Activated CD4-positive, alpha-beta T cell treated with anti-CD3 and anti-CD28 coated beads, Interleukin-2, amount 10 ng/mL, durations not matched to agents 7 days and 5 days (primary cell): ENCODE measurements at regions not wholly inside any gene's neighbourhood (a gene's known extent, or its start where the extent isn't known, plus 50 kb on each side); places are given as distances from the start of the nearest gene placed in this dataset.
A peak's percentile ranks its signal among the peaks of the same experiment; 100 is the strongest.

Experiments
- CTCF ChIA-PET: fragments of 350-600 bp; sonication (Branson Sonifier 250); formaldehyde crosslinking; loops from one replicate; lab custom pipeline; 2021; ENCODE audit warnings: antibody characterized with exemption; lab: Charles Lee
- POLR2A ChIA-PET: fragments of 350-600 bp; sonication (Branson Sonifier 250); formaldehyde crosslinking; loops from one replicate; lab custom pipeline; 2021; ENCODE audit warnings: antibody characterized with exemption; lab: Charles Lee
- DNase-seq: peaks from one replicate; pipeline ENCODE4 v3.0.0-alpha.2; 2020
- H3K27ac Mint-ChIP-seq: one replicate; pipeline ENCODE4 v1.8.0; 2021; ENCODE audit warnings: mild to moderate bottlenecking, moderate library complexity, mixed read lengths
- H3K27me3 Mint-ChIP-seq: one replicate; pipeline ENCODE4 v1.8.0; 2021; ENCODE audit warnings: mixed read lengths
- H3K36me3 Mint-ChIP-seq: one replicate; pipeline ENCODE4 v1.8.0; 2021; ENCODE audit warnings: low read depth, mixed read lengths
- H3K4me1 Mint-ChIP-seq: one replicate; pipeline ENCODE4 v1.8.0; 2021; ENCODE audit warnings: mixed read lengths
- H3K4me3 Mint-ChIP-seq: one replicate; pipeline ENCODE4 v1.8.0; 2021; ENCODE audit warnings: mild to moderate bottlenecking, moderate library complexity, mixed read lengths
- H3K9me3 Mint-ChIP-seq: one replicate; pipeline ENCODE4 v1.8.0; 2021; ENCODE audit warnings: mixed read lengths

DNA sequence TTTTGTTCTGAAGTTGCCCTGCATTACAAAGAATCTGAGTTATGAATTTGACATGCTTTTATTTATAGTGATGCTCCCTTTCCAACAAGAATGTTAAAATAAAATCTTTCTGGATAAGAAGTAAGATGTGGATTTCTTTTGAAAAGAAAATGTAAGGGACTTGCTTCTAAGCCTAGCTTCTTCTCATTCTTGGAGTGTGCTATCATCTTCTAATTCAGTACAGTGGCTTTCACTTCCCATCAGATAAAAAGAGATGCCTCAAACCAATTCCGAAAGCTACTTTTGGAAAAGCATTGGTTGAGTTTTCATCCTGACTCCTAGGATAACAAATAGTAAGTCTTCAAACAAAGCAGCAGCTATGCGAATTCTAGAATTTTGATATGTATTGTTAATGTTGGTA lies 197.0 kb upstream of the ZPLD1 start:
- DNase-seq = no peak
- H3K27me3 Mint-ChIP-seq = peaks cover 23% of the 10 kb centered on the region
- POLR2A ChIA-PET = no interaction called here
- no peaks in the 10 kb centered on the region for H3K9me3 Mint-ChIP-seq
- no peak overlapping the region for H3K27ac Mint-ChIP-seq
- H3K36me3 Mint-ChIP-seq = no peaks in the 10 kb centered on the region
- no peaks in the 10 kb centered on the region for H3K4me1 Mint-ChIP-seq
- no peak overlapping the region for H3K4me3 Mint-ChIP-seq
- CTCF ChIA-PET = interaction anchor here (2.6 kb wide), 1 partner anchor 9 kb away, joined by 10 read pairs; no protein-coding TSS in a partner anchor

DNA sequence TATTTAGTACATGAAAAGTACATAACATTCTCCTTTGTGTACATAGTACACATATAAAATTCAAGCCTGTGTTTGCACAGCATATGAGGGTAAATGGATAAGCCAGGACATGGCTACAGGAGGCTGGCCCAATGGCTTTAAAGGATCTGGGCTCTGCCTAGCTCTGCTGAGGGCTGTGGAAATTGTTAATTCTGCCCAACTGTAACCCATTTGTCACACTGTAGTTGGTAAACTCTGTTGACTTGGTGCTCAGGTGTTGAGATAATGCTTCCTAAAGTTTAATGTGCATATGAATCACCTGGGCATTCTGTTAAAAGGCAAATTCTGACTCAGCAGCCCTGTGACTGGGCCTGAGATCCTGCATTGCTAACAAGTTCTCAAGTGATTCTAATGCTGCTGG lies 196.5 kb upstream of the ZPLD1 start:
- ChIA-PET POLR2A (no interaction called here), CTCF (interaction anchor here (2.6 kb wide), 1 partner anchor 9 kb away, joined by 10 read pairs; no protein-coding TSS in a partner anchor)
- H3K4me1 Mint-ChIP-seq = no peaks in the 10 kb centered on the region
- H3K27me3 Mint-ChIP-seq = peaks cover 21% of the 10 kb centered on the region
- no peak for DNase-seq
- no peaks in the 10 kb centered on the region for H3K9me3 Mint-ChIP-seq
- no peaks in the 10 kb centered on the region for H3K36me3 Mint-ChIP-seq
- no peak overlapping the region for H3K4me3 Mint-ChIP-seq
- no peak overlapping the region for H3K27ac Mint-ChIP-seq

- Mint-ChIP-seq H3K36me3 (no peaks in the 10 kb centered on the region), H3K9me3 (no peaks in the 10 kb centered on the region), H3K4me1 (no peaks in the 10 kb centered on the region), H3K4me3 (no peak overlapping the region), H3K27me3 (peaks cover 8% of the 10 kb centered on the region), H3K27ac (no peak overlapping the region)
- POLR2A ChIA-PET = no interaction called here
- no peak for DNase-seq
- CTCF ChIA-PET = no interaction called here
Observed at GRCh38 chr3:102240720-102241119, 194.1 kb upstream of the ZPLD1 start.

- H3K36me3 Mint-ChIP-seq = no peaks in the 10 kb centered on the region
- peaks cover 18% of the 10 kb centered on the region for H3K27me3 Mint-ChIP-seq
- no peak overlapping the region for H3K4me3 Mint-ChIP-seq
- no peaks in the 10 kb centered on the region for H3K4me1 Mint-ChIP-seq
- no peak for DNase-seq
- ChIA-PET POLR2A (no interaction called here), CTCF (no interaction called here)
- H3K9me3 Mint-ChIP-seq = no peaks in the 10 kb centered on the region
- no peak overlapping the region for H3K27ac Mint-ChIP-seq
Observed at GRCh38 chr3:102248981-102249705, 185.7 kb upstream of the ZPLD1 start.

GRCh38 chr3:102255736-102256135 lies 179.1 kb upstream of the ZPLD1 start:
- Mint-ChIP-seq H3K27me3 (peaks cover 24% of the 10 kb centered on the region), H3K4me1 (no peaks in the 10 kb centered on the region), H3K4me3 (no peak overlapping the region), H3K36me3 (no peaks in the 10 kb centered on the region), H3K9me3 (no peaks in the 10 kb centered on the region), H3K27ac (no peak overlapping the region)
- CTCF ChIA-PET = no interaction called here
- no peak for DNase-seq
- POLR2A ChIA-PET = no interaction called here

DNA sequence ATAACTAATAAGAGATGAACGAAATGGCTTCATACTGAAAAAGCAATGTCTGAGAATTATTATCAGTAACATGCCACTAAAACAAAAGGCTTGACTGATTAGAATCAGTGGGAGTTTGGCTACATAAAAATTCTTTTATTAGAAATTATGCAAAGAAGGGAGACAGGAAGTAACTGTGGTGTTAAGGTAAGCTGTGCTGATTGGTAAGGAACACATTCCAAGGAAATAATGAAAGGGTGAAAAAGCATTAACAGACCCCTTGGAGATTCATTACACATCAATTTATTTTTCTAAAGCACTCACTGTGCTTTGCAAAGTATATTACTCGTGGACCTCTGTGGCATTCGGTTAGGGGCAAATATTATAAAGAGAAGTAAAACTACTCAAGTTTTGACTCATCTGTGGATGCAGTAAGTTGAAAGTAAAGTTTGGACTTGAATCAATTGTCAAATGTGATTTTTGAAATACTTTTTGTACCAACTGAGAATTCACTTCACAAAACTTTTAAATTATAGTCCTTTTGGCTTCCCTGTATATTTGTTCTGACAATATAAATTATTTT lies 176.1 kb upstream of the ZPLD1 start:
- POLR2A ChIA-PET = no interaction called here

GRCh38 chr3:102259663-102260062 lies 175.2 kb upstream of the ZPLD1 start:
- H3K4me3 Mint-ChIP-seq = no peak overlapping the region

More for the DNA sequence above, 176.1 kb upstream of the ZPLD1 start:
- Mint-ChIP-seq H3K9me3 (no peaks in the 10 kb centered on the region), H3K27ac (no peak overlapping the region), H3K36me3 (no peaks in the 10 kb centered on the region), H3K27me3 (peaks cover 13% of the 10 kb centered on the region), H3K4me1 (no peaks in the 10 kb centered on the region), H3K4me3 (no peak overlapping the region)
- no peak for DNase-seq
- CTCF ChIA-PET = no interaction called here

GRCh38 chr3:102265720-102266119 lies 169.1 kb upstream of the ZPLD1 start:
- no peaks in the 10 kb centered on the region for H3K36me3 Mint-ChIP-seq
- ChIA-PET POLR2A (no interaction called here), CTCF (no interaction called here)

More at GRCh38 chr3:102259663-102260062, 175.2 kb upstream of the ZPLD1 start:
- Mint-ChIP-seq H3K9me3 (no peaks in the 10 kb centered on the region), H3K27ac (no peak overlapping the region), H3K27me3 (peaks cover 13% of the 10 kb centered on the region), H3K36me3 (no peaks in the 10 kb centered on the region), H3K4me1 (no peaks in the 10 kb centered on the region)
- no peak for DNase-seq
- CTCF ChIA-PET = no interaction called here
- POLR2A ChIA-PET = no interaction called here

GRCh38 chr3:102269406-102269805 lies 165.4 kb upstream of the ZPLD1 start:
- CTCF ChIA-PET = no interaction called here
- H3K36me3 Mint-ChIP-seq = no peaks in the 10 kb centered on the region
- no peak overlapping the region for H3K27ac Mint-ChIP-seq
- H3K4me3 Mint-ChIP-seq = no peak overlapping the region
- peaks cover 2% of the 10 kb centered on the region for H3K9me3 Mint-ChIP-seq
- H3K4me1 Mint-ChIP-seq = no peaks in the 10 kb centered on the region
- no peak for DNase-seq
- peaks cover 11% of the 10 kb centered on the region for H3K27me3 Mint-ChIP-seq
- POLR2A ChIA-PET = no interaction called here

More at GRCh38 chr3:102265720-102266119, 169.1 kb upstream of the ZPLD1 start:
- no peak for DNase-seq
- no peaks in the 10 kb centered on the region for H3K9me3 Mint-ChIP-seq
- peaks cover 3% of the 10 kb centered on the region for H3K27me3 Mint-ChIP-seq
- H3K27ac Mint-ChIP-seq = no peak overlapping the region
- no peaks in the 10 kb centered on the region for H3K4me1 Mint-ChIP-seq
- no peak overlapping the region for H3K4me3 Mint-ChIP-seq

DNA sequence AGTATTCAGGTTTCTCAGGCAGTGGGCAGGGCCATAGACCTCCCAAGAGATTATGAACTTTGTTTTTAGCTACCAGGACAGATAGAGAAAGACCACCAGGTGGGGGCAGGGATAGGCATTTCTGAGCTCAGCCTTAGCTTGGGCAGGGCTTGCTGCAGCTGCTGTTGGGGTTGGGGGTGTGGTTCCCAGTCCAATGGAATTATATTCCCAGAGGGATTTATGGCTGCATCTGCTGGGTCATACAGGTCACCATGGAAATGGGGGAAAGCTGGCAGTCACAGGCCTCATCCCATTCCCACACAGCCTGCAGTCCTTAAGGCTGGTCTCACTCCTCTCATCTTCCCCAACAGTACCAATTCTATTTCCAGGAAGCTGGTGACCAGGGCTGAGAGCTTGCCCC lies 144.6 kb upstream of the ZPLD1 start:
- POLR2A ChIA-PET = no interaction called here

GRCh38 chr3:102295756-102296155 lies 139.1 kb upstream of the ZPLD1 start:
- Mint-ChIP-seq H3K9me3 (no peaks in the 10 kb centered on the region), H3K27ac (no peak overlapping the region), H3K36me3 (no peaks in the 10 kb centered on the region), H3K27me3 (peaks cover 7% of the 10 kb centered on the region), H3K4me3 (no peak overlapping the region), H3K4me1 (peaks cover 13% of the 10 kb centered on the region)
- DNase-seq = no peak
- ChIA-PET CTCF (no interaction called here), POLR2A (no interaction called here)

More for the DNA sequence above, 144.6 kb upstream of the ZPLD1 start:
- H3K27me3 Mint-ChIP-seq = peaks cover 10% of the 10 kb centered on the region
- no peak overlapping the region for H3K27ac Mint-ChIP-seq
- no peaks in the 10 kb centered on the region for H3K36me3 Mint-ChIP-seq
- no peak overlapping the region for H3K4me3 Mint-ChIP-seq
- no peak for DNase-seq
- H3K4me1 Mint-ChIP-seq = no peaks in the 10 kb centered on the region
- H3K9me3 Mint-ChIP-seq = no peaks in the 10 kb centered on the region
- CTCF ChIA-PET = no interaction called here

DNA sequence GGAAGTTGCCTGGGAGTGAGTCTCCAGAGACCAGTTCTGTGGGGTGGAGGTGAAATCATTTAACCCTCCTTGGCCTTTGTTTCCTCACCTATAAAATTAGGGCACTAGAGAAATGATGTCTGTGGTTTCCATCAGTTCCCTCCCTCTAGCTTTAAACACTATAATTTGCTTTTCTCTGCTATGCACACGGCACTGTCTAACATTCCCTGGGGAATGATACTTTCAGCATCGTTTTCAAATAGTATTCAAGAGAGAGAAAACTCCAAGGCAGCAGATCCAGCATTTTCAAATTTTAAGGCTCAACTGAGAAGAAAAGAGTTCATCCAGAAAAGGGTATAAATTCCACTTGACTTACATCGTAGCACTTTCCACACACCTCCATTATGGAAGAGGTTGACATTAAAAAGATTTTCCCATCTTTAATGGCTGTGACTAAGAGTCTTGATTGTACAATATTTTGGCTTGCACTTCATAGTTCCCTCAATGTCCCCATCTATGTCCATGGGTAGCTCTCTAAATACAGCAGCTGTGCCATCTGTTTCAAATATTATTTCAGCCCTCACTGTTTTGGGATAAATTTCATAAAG lies 137.7 kb upstream of the ZPLD1 start:
- Mint-ChIP-seq H3K36me3 (no peaks in the 10 kb centered on the region), H3K27me3 (peaks cover 7% of the 10 kb centered on the region), H3K9me3 (no peaks in the 10 kb centered on the region), H3K27ac (no peak overlapping the region), H3K4me1 (peaks cover 13% of the 10 kb centered on the region), H3K4me3 (no peak overlapping the region)
- ChIA-PET POLR2A (no interaction called here), CTCF (no interaction called here)
- no peak for DNase-seq

DNA sequence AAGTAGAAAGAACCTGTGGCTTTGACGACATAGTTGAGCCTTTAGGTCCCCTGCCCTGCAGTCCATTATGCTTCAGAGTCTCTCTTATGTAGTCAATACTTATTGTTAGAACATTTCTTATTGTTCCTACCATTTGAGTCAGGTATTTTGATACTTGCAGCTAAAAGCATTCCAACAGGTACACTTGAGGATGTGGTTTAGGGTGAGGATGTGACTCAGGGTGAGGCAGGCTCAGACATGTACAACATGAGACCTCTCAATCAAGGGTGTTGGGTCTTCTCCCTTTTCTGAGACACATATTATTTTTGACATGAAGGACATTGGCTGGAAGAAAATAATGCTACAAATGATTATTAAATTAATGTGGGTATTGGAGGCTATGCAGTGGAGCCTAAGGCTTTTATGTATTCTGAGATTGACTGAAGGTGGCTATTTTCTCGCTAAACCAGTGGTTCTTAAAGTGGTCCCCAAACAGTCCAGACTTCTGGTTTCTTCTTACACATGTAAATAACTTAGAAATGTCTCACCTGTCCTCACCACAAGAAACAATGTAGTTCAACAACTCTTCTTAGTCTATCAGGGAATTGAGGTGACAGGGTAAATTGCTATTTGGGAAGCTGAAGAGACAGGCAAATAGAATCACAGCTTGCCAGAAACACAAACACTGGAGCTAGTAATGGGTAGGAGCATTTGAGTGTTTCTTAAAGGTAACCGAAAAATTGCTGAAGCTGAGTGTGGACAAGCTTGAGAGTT lies 135.5 kb upstream of the ZPLD1 start:
- CTCF ChIA-PET = no interaction called here
- peak overlapping the region; percentile 16 for H3K27ac Mint-ChIP-seq
- H3K27me3 Mint-ChIP-seq = peaks cover 13% of the 10 kb centered on the region
- no peaks in the 10 kb centered on the region for H3K9me3 Mint-ChIP-seq
- no peak overlapping the region for H3K4me3 Mint-ChIP-seq
- H3K36me3 Mint-ChIP-seq = no peaks in the 10 kb centered on the region
- DNase-seq = no peak
- peaks cover 13% of the 10 kb centered on the region for H3K4me1 Mint-ChIP-seq
- POLR2A ChIA-PET = interaction anchor here (0.5 kb wide), 1 partner anchor 471 kb away, joined by 4 read pairs; no protein-coding TSS in a partner anchor
